Hematopoietic multipotent progenitor cell treated with erythropoietin and hydrocortisone succinate and interleukin-3 and kit ligand, for 4 days (in vitro differentiated cells): ENCODE measurements at regions not wholly inside any gene's neighbourhood (a gene's known extent, or its start where the extent isn't known, plus 50 kb on each side); places are given as distances from the start of the nearest gene placed in this dataset.

Source experiments
- DNase-seq: peaks from one replicate; pipeline ENCODE4 v3.0.0-alpha.2; 2015

DNA sequence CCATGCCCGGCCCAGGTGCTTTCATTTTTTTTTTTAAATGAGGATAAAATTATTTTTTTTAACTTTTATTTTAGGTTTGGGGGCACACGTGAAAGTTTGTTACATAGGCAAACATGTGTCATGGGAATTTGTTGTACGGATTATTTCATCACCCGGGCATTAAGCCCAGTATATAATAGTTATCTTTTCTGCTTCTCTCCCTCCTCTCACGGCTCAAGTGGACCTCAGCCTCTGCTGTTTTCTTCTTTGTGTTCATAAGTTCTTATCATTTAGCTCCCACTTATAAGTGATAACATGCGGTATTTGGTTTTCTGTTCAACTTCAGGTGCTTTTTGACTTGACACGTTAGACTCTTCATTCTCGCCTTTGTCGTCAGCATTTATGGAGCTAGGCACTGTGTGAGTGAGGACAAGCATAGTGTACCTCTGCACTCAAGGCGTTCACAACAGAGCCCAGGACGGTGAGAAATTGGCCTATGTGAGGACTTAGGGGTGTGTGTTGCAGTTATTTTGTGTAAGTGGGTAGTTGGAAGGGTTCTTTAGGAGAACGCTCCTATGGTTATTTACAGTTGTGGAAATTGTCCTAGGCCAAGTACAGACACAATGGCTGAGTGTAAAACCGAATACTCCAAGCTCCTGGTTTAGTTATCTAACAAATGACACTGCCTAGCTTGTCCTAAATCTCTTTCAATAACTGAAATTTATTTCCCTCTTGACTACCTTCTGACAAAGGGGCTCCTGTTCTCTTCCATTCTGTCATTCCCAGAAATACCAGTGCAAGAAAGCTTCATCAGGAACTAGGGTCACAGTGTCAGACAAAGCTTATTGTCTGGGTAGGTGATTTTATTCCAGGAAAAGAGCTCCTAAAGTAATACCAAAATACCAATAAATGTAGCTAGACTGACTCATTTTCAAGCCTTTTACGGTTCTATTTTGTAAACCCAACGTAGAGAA, 200.5 kb upstream of the PRICKLE1 start:
- DNase-seq: no peak

DNA sequence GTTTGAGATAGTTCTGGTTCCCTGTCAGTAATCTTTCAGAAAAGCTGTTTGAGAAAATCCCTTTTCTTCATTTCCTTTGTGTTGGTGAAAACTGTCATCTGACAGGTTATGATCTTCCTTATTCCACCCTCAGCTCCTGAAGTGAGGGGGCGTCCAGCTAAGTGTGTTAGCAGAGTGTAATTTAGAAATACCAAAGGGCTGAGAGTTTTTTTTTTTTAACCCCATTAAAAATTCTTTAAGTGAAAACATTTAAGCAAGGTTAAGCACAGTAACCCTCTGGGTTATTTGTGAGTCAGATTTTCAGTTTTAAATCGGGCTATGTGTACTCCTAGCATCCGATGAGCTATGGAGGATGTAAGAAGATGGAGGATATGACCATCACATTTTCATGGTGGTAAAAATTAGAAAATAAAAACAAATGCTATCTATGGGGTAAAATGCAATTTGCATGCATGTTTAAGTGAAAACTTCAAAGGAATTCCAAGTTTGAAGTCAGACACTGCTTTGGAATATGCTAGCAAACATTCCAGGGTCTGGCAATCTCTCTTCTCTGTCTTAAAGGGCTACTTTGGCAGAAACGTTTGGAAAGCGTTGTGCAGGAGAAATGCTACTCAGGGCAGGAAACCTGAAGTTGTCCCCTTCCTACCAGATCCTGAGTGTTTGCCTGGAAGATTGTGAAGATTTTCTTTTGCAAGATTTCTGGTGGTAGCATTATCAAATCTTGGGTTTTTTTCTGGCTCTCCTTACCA, 197.0 kb upstream of the PRICKLE1 start:
- DNase-seq: no peak

DNA sequence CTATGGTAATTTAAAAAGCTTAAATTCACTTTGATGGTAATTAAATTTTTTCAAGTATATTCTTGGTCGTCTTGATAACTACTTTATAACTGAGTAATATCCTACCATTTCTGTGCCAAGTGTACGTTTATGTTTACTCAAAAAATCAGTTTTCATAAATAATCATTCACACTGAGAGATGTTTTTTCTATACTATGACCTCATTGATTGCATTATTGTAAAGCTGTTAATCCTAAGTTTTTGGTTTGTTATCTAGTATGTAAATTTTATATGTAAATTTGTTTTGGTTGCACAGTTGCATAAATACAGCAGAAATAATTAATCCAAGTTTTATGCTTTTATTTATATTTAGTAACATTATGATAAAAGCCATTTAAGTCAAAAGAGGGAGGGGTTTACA, 196.4 kb upstream of the PRICKLE1 start:
- DNase-seq: no peak

DNA sequence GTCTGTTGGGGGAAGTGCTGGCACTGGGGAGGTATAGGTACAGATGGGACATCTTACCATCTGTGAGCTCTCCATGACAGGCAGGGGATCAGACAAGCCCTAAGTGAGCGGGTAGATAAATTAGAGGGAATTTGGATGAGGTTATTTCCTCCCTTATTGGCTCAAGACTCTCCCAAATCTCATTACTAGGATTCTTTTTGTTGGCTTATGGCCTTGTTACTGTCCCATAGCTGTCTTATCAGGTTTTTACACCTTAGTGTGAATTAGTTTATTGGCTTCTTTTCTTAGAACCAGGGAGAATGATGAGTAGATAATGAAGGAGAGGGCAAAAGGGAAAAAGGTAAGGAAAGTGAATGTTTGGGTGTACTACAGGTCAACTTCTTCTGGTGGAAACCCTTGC, 191.1 kb upstream of the PRICKLE1 start:
- DNase-seq: no peak

DNA sequence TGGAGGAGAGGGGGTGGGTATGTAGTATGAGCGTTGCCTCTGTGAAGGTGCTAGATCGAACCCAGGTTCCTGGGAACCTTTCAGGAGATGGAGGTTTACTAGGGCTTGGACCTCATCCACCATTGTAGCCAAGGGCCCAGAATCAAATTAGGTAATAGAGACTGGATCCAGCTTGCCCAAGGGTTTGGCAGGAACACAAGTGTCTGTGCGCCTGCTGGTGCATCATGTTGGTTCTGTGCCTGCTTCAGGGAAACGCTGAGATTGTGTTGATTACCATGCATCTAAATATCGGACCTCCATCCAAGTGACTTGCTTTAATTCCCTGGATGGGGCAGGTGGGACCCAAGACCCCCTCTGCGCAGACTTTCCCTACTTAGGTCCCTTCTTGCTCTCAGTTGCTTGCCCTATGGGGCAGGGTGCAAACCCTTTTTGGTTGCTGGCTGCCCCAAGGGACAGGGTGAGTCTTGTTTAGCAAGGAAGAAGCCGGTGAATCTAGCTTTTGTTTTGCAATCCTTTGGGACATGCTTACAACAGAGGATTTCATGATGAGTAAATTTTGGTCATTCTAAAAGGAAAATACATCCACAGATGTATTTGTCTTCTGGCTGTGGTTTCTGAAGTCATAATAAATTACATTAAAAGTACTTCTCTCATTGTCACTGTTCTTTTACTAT, 189.8 kb upstream of the PRICKLE1 start:
- no peak for DNase-seq

DNA sequence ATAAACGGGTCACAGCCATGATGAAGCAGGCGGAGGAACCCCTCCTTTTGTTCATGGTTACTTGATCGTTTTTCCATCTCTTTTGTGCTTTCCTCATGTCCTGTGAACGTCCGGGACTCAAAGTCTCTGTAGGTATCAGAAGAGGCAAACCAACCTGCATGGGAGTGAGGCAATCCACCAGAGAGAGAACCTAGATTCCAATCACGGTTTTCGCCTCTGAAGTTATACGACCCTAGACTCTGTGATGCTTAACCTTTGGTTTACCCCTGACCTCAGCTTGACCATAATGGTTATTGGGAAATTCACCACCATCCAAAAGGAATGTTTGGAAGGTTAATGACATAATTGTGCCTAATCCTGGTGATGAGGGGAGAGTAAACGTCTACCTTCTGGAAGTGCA, 186.8 kb upstream of the PRICKLE1 start:
- no peak for DNase-seq

DNA sequence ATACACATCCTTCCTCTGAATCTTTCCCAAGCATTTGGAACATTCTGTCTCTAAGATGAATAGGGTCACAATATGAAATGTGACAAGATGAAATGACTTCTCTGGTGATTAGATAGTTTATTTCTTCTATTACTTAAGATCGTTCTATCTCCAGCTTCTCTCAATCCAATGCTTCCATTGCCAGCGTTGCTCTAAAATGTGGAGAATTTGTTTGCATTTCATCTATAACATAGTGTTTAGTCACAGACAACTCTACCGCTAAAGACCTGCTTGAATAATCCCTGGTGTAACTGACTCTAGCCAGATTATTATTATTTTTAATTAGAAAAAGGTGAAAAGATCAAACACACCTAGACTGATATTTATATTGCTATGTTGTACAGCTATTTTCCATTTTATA, 184.7 kb upstream of the PRICKLE1 start:
- no peak for DNase-seq

DNA sequence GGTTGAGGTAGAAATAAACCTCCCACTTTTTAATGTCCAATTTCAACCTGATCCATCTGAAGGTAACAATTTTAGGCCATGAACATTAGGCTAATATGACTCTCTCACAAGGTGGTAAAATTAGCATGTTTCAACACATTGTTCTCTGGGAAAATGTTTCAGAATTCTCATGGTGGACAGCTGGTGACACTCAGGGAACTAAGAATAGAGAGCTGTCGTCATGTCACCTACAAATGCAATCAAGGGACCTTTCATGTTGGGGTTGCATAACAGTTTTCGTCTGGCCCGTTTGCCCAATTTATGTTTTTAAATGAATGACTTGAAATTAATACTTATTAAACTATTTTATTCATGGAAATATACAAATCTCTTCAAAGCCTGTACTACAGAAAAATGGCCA, 180.7 kb upstream of the PRICKLE1 start:
- DNase-seq: no peak

DNA sequence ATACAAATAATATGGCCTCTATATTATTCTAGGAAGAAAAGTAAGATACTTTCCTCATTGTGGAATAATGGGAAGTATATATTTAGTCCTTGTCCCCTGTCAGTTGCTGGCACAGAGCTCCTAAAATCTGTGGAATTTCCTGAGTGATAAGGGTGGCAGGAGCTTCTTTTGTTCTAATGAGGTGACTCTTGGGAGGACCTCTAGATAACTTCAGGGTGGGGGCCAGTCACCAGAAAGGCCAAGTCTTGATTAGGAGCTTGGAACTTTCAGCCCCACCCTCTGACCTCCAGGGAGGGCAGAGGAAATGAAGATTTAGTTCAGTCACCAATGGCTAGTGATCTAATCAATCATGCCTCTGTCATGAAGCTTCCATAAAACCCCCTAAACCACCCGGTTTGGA, 179.9 kb upstream of the PRICKLE1 start:
- no peak for DNase-seq

DNA sequence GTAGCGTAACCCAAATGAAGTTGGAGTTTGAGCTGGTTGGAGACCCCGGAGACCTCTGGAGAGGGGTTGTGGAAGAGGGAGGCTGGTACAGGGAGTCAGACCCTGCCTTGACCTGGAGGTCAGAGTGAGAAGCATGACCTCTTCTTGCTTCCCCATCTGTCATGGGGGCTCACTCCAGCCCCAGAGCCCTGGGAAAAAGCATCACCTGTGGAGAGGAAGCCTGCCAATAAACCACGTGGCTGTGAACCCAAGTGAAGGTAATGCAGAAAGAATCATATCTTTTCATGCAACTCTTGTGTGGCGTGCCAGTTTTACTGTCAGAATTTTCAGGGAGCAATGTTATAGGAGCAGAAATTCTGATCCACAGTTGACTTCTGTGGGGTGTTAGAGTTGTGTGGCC, 178.5 kb upstream of the PRICKLE1 start:
- no peak for DNase-seq

DNA sequence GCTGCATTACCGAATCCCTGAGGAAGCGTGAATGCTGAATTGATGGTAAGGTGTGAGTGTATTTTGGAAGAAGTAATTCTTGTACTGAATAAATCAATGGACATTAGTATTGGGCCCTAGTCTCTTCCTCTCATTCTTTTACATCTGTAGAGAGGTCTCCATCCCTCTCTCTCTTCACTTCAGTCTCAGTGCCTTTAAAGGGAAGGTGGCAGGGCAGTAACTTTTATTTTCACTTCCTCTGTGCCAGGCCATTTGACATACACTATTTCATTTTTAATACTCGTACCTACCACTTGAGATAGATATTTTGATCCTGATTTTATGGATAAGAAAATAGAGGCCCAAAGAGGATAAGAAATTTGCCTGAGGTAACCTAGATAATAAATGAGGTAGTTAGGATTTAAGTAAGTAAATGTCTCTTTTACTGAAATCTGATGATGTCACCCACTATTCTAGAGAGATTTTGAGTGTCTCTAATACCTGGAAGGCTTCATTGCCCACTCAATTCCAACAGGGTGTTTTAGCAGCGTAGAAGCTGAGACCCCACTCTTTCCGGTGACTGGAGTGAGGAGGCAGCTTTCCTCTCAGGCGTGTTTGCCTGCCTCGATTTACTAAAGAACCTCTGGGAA, 177.9 kb upstream of the PRICKLE1 start:
- no peak for DNase-seq

DNA sequence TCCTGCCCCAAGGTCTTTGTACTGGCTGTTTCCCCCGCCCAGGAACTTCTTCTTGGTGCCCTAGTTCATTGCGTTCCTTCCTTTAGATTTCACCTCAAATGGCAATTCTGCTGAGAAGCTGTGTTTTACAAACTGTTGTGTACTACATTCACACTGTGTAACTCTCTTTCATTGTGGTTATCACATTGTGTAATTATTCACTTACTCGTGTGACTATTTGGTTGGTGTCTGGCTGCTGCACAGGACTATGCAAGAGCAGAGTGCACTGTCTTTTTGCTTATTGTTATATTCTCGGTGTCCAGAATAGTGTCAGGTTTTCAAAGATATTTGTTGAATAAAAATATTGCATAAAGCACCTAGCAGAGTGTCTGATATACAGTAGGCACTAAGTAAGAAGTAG, 177.2 kb upstream of the PRICKLE1 start:
- no peak for DNase-seq

DNA sequence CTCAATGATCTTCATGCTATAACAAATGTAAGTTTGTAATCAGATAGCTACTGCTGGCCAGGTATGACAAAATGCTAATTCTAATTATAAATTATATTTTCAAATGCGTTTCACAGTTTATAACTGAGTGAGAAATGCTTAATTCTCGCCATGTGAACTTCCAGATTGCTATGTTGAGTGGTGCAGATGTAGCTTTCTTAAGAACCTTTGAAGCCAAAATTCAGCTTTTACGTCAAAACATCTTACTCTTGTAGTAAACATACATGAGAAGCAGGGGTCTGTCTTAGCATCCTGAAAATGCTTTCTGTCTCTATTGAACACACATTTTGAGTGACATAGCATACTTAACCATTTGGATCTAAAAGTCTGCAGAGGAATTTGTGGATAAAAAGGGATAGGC, 176.5 kb upstream of the PRICKLE1 start:
- no peak for DNase-seq

DNA sequence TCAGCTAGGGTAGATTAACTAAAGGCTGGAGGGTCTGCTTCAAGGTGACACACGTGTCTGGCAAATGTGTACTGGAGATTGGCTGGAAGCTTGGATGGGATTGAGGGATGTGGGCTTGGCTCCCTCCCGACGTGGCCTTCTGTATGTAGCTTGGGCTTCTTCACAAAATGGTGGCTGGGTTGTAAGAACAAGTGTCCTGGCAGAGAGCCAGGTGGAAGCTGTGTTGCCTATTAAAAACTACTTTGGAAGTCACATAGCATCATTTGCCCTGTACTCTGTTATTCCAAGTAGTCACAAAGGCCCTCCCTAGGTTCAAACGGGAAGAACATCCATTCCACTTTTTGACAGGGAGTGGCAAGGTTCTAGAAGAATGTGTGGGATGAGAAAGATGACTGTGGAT, 174.1 kb upstream of the PRICKLE1 start:
- no peak for DNase-seq

DNA sequence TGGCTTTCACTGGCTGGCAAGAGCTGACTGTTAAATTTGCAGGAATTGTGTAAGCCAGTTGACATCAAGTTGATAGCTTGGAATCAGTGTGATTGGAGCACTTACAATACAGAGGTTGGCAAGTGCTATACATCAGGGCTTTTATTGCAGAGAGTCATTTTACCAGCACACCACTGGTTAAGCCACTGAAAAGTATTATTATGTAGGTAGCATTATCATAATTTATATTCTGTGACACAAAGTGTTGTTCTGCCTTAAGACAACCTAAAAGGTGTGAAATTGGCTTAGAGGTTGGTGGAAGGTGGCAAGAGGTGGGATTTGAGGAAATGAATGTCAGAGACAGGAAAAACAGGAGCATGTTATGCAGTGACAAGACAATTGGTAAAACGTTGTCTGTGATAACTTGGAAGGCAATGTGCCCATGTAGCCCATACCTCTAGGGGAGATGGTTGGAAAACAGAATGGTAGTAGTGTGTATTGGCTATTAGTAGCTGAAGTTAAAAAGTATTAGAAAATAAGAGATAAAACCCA, 172.9 kb upstream of the PRICKLE1 start:
- DNase-seq: no peak

DNA sequence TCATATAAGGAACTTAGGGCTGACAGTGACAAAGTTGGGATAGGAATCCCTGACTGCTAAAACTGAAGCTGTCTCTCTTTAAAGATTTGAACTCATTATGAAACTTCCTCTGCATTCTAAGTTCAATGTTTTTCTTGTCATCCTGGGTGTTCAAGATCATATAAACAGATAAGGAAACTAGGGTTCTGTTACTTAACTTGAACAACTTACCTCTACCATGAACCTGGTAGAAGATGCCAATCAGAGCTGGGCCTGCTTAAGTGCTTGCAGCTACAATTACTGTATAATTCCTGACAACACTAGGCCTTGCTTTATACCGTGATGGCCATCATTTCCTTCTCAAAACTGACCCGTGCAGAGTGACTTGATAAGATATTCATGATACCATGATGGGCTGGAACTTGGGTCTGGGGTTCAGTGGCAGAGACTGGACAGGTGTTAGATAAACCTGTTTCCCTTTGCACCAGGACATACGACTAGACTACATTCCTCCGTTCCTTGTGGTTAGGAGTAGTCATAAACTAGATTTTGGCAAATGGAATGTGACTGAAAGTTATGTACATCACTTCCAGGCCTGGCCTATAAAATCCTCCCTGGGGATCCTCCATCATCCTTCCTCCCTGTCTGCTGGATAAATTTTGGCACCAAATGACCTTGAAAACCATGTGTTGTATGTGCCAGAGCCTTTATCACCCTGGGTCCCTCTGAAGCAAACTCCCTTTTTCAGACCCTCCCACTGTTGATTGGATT, 172.2 kb upstream of the PRICKLE1 start:
- no peak for DNase-seq

DNA sequence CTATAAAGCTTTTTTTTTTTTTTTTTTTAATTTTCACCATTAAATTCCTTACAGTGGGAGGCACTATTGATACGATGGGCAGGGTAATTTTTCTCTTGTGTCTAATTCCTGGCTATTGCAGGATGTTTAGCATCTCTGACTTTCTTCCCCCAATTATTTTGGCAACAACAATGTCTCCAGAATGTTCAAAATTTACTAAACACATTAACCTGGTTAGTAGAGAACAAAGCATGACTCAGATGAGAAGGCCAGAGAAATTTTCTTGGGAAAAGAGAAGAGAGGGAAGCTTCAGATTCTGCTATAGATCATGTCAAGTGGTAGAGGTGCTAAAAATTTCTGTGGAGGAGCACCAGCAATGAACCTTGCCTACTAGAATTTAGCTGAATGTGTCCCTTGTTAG, 171.5 kb upstream of the PRICKLE1 start:
- DNase-seq: no peak

DNA sequence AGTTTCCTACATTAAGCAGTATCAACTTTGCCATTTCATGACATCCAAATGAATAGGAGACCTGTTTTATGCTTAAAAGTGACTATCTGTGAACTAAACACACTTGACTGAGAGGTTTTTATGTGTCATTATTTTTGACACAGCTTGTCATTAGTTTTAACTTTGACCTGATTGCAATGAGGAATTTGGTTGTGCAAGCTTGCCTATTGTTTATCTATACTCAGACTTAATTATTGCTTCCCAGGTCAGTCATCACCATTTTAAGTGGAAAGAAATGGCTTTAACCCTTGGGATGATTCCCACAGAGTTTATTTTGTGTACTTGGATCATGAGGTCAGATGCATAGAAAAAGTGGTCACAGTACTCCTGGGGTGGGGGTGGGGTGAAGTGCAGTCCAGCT, 171.0 kb upstream of the PRICKLE1 start:
- DNase-seq: no peak

DNA sequence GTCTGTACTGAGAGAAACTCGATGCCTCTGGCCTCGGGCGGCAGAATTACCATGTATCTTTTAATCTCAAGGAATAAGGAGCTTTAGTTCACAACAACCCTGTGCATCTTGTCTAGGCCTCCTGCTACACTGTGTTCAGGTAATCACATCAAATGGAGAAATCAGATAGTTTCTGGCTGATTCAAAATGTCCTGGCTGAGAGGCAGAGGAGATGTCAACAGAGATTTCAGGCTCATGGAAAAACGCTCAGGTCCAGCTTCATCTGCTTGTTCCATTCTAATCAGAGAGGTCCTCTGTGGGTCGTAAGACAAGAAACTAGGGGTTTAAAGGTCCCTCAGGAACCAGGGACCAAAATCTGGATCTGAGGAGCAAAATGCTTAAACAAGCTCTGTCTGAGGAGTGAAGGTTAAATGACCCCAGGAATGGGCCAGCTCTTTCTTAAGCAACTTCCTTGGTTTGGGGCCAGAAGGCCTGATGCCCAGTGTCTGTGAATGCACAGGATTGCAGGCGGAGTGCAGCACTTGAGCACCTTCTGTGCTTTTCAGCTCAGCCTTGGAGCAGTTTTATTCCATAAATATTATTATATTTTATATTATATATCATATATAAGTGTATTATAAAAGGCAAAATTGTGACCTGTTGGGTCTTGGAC, 170.2 kb upstream of the PRICKLE1 start:
- DNase-seq: no peak

DNA sequence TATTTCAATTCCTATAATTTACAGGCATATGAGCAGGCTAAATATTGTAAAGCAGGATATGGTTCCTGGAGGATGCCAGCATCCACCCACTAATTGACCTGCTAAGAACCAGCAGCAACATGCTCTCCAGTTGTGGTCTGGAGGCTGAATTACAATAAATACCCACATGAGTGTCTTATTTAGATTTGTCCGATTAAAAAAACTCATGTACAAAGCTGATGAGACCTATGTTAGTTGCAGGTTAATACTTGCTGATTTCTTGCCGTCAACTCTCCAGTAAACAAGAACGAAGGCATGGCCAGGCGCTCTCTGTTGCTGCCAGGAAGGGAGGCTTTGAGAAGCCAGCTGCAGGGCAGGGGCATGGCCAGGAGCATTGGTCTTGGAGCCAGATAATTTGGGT, 169.3 kb upstream of the PRICKLE1 start:
- DNase-seq: no peak

DNA sequence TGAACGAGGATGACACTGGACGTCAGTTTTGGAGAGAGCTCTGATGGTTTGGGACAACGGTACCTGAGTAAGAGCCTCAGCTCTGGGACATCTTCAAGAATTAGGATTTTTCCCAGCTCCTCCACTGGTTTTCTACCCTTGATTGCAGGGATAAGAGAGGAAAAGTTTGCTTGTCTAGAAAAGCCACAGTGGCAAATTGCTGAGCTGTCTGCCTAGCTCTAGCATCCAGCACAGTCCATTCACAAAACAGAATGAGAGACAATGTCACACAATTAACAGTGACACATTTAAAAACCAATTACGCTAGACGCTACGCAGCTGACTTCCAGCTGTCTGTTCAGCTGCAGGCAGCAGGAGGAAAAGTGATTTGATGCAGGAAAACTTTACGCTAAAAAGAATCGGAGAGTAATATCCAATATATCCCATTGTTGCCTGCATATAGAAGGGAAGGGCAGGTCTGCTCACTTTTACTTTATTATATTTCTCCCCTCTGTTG, 168.1 kb upstream of the PRICKLE1 start:
- DNase-seq: no peak
